ENCODE measurements at regions not wholly inside any gene's neighbourhood (a gene's known extent, or its start where the extent isn't known, plus 50 kb on each side); places are given as distances from the start of the nearest gene placed in this dataset.

- TF ChIP-seq PATZ1 (CRISPR knock-in tag; IDR thresholded peaks at IDR 0.05; ENCODE audit: borderline replicate concordance) (no peak), TOX (CRISPR knock-in tag; IDR thresholded peaks at IDR 0.05; ENCODE audit: borderline replicate concordance) (no peak), POU6F1 (CRISPR knock-in tag; IDR thresholded peaks at IDR 0.05; ENCODE audit: borderline replicate concordance, low read depth) (no peak), ZFP3 (CRISPR knock-in tag; IDR thresholded peaks at IDR 0.05) (no peak), OSR1 (CRISPR knock-in tag; IDR thresholded peaks at IDR 0.05) (no peak), ARNTL (CRISPR knock-in tag; IDR thresholded peaks at IDR 0.05; ENCODE audit: borderline replicate concordance, low read depth) (no peak), GLIS3 (CRISPR knock-in tag; IDR thresholded peaks at IDR 0.05) (no peak), TCF4 (CRISPR knock-in tag; IDR thresholded peaks at IDR 0.05; ENCODE audit: borderline replicate concordance) (no peak), CSDC2 (CRISPR knock-in tag; IDR thresholded peaks at IDR 0.05) (no peak), BACH2 (CRISPR knock-in tag; IDR thresholded peaks at IDR 0.05; ENCODE audit: borderline replicate concordance) (no peak), SNAI2 (CRISPR knock-in tag; IDR thresholded peaks at IDR 0.05) (no peak), ZFP30 (CRISPR knock-in tag; IDR thresholded peaks at IDR 0.05) (no peak)
Observed at GRCh38 chr22:49402169-49402568, 425.5 kb downstream of the BRD1 start.

Data from SK-N-SH treated with all-trans-retinoic acid at 6 μM for 48 hours (cell line).